Right ventricle myocardium superior (tissue), 1 donor: ENCODE measurements at regions not wholly inside any gene's neighbourhood (a gene's known extent, or its start where the extent isn't known, plus 50 kb on each side); places are given as distances from the start of the nearest gene placed in this dataset.

ENCODE experiments used
- ATAC-seq: fragments of 200-7000 bp; cut with Tn5 transposase; one replicate; pipeline ENCODE4 v1.9.1; 2020; ENCODE audit warnings: mild to moderate bottlenecking; ENCODE audit not compliant: poor library complexity
- DNase-seq: peaks from one replicate; pipeline ENCODE4 v3.0.0-alpha.2; 2020
- intact Hi-C: fragments of 100-400 bp; cut with DNase I; formaldehyde crosslinking; loops from one replicate; pipeline ENCODE4 v1.11.2; 2022
- donor health status: DM: no; HTN: yes; CAD: no; lungs with severe emphysema.

- intact Hi-C loops, result no loop called here
- ATAC-seq, result no peak
- no peak for DNase-seq
These were observed 157.3 kb upstream of the LRRC7 start for GRCh38 chr1:69410457-69410850.

- ATAC-seq (no peak), DNase-seq (no peak)
These were observed 156.8 kb upstream of the LRRC7 start for GRCh38 chr1:69410893-69411292.

GRCh38 chr1:69411617-69412016 lies 156.1 kb upstream of the LRRC7 start:
- intact Hi-C loops, result no loop called here
- ATAC-seq (no peak), DNase-seq (no peak)

More at GRCh38 chr1:69410893-69411292, 156.8 kb upstream of the LRRC7 start:
- intact Hi-C loops, result no loop called here

GRCh38 chr1:69413129-69413528 lies 154.6 kb upstream of the LRRC7 start:
- DNase-seq, result no peak
- ATAC-seq, result no peak
- intact Hi-C loops, result no loop called here

GRCh38 chr1:69414574-69414973 lies 153.1 kb upstream of the LRRC7 start:
- DNase-seq (no peak), ATAC-seq (no peak)
- intact Hi-C loops, result no loop called here

GRCh38 chr1:69421286-69421685 lies 146.4 kb upstream of the LRRC7 start:
- no peak for DNase-seq
- no peak for ATAC-seq
- intact Hi-C loops, result no loop called here

- ATAC-seq (no peak), DNase-seq (no peak)
- intact Hi-C loops, result no loop called here
These were observed 141.9 kb upstream of the LRRC7 start for GRCh38 chr1:69425871-69426270.

GRCh38 chr1:69426401-69426800 lies 141.3 kb upstream of the LRRC7 start:
- intact Hi-C loops, result no loop called here
- no peak for ATAC-seq
- DNase-seq, result no peak

GRCh38 chr1:69433073-69433472 lies 134.6 kb upstream of the LRRC7 start:
- no peak for DNase-seq
- intact Hi-C loops, result no loop called here
- ATAC-seq, result no peak

- DNase-seq (no peak), ATAC-seq (no peak)
- intact Hi-C loops, result no loop called here
These were observed 131.6 kb upstream of the LRRC7 start for GRCh38 chr1:69436151-69436550.

GRCh38 chr1:69438056-69438795 lies 129.5 kb upstream of the LRRC7 start:
- DNase-seq, result no peak
- no peak for ATAC-seq
- intact Hi-C loops, result no loop called here

GRCh38 chr1:69441496-69441895 lies 126.2 kb upstream of the LRRC7 start:
- ATAC-seq (no peak), DNase-seq (no peak)
- intact Hi-C loops, result no loop called here

- intact Hi-C loops, result no loop called here
- DNase-seq (no peak), ATAC-seq (no peak)
These were observed 116.5 kb upstream of the LRRC7 start for GRCh38 chr1:69451196-69451595.

- ATAC-seq, result no peak
- intact Hi-C loops, result no loop called here
- no peak for DNase-seq
These were observed 112.0 kb upstream of the LRRC7 start for GRCh38 chr1:69455718-69456117.

GRCh38 chr1:69459244-69459643 lies 108.5 kb upstream of the LRRC7 start:
- DNase-seq (no peak), ATAC-seq (no peak)
- intact Hi-C loops, result no loop called here

GRCh38 chr1:69475021-69475420 lies 92.7 kb upstream of the LRRC7 start:
- no peak for ATAC-seq
- intact Hi-C loops, result no loop called here
- no peak for DNase-seq

GRCh38 chr1:69479734-69480133 lies 88.0 kb upstream of the LRRC7 start:
- ATAC-seq (no peak), DNase-seq (no peak)
- intact Hi-C loops, result no loop called here

- DNase-seq (no peak), ATAC-seq (no peak)
- intact Hi-C loops, result no loop called here
These were observed 84.5 kb upstream of the LRRC7 start for GRCh38 chr1:69483246-69483645.

- intact Hi-C loops, result no loop called here
- ATAC-seq (no peak), DNase-seq (no peak)
These were observed 82.1 kb upstream of the LRRC7 start for GRCh38 chr1:69485616-69486015.

GRCh38 chr1:69491416-69491815 lies 76.3 kb upstream of the LRRC7 start:
- intact Hi-C loops, result no loop called here
- DNase-seq, result no peak
- ATAC-seq, result no peak

GRCh38 chr1:69492286-69492685 lies 75.4 kb upstream of the LRRC7 start:
- DNase-seq (no peak), ATAC-seq (no peak)
- intact Hi-C loops, result no loop called here
